Tibial nerve (tissue), 4 donors: ENCODE measurements at regions not wholly inside any gene's neighbourhood (a gene's known extent, or its start where the extent isn't known, plus 50 kb on each side); places are given as distances from the start of the nearest gene placed in this dataset.

Experiments
- DNase-seq, 2 donors: peaks; one replicate each; pipeline ENCODE4 v3.0.0-alpha.2; 2019; ENCODE audit warnings: low spot score in 2 of 2
- H3K27ac ChIP-seq, 4 donors: fragments of 200-600 bp; sonication (generic) in 3 of 4; one replicate each; pipeline ENCODE4 v1.5.1; 2017 to 2019; ENCODE audit warnings: mild to moderate bottlenecking in 1 of 4
- H3K27me3 ChIP-seq, 2 donors: fragments of 200-600 bp; sonication (generic) in 1 of 2; one replicate each; pipeline versions ENCODE4 v1.5.1 to v1.6.0; 2017 to 2019
- H3K36me3 ChIP-seq, 3 donors: fragments of 200-600 bp; sonication (generic); one replicate each; pipeline ENCODE4 v1.5.1; 2018 to 2019
- H3K4me1 ChIP-seq, 4 donors: fragments of 200-600 bp; sonication (generic) in 3 of 4; one replicate each; pipeline ENCODE4 v1.5.1; 2017 to 2019
- H3K4me3 ChIP-seq, 4 donors: fragments of 200-600 bp; sonication (generic) in 3 of 4; one replicate each; pipeline ENCODE4 v1.5.1; 2017 to 2019; ENCODE audit warnings: mild to moderate bottlenecking in 1 of 4, moderate library complexity in 1 of 4
- H3K9me3 ChIP-seq, 4 donors: fragments of 200-600 bp; sonication (generic) in 3 of 4; one replicate each; pipeline ENCODE4 v1.5.1; 2017 to 2019
- CTCF ChIP-seq, 5 experiments: fragments of 200-600 bp in 3 of 5; fragments of 450-650 bp in 2 of 5; sonication (generic) in 3 of 5; IDR thresholded peaks; one replicate each; pipeline ENCODE4 v1.5.1; 2016 to 2019; ENCODE audit warnings: antibody characterized with exemption in 5 of 5, mild to moderate bottlenecking in 3 of 5, moderate library complexity in 2 of 5
- EP300 ChIP-seq, 2 donors: sonication (generic); formaldehyde crosslinking; IDR thresholded peaks; one replicate each; pipeline ENCODE4 v1.6.1; 2017; ENCODE audit warnings: antibody characterized with exemption in 2 of 2, mild to moderate bottlenecking in 1 of 2
- POLR2A ChIP-seq, 2 donors: fragments of 450-650 bp; IDR thresholded peaks; one replicate each; pipeline ENCODE4 v1.6.1; 2017; ENCODE audit warnings: antibody characterized with exemption in 2 of 2, mild to moderate bottlenecking in 2 of 2, moderate library complexity in 2 of 2
- WGBS, 2 donors: methylation state at CpG; one replicate each; pipeline ENCODE4 v1.1.5; 2018; 5-methylcytosine and 5-hydroxymethylcytosine counted together

DNA sequence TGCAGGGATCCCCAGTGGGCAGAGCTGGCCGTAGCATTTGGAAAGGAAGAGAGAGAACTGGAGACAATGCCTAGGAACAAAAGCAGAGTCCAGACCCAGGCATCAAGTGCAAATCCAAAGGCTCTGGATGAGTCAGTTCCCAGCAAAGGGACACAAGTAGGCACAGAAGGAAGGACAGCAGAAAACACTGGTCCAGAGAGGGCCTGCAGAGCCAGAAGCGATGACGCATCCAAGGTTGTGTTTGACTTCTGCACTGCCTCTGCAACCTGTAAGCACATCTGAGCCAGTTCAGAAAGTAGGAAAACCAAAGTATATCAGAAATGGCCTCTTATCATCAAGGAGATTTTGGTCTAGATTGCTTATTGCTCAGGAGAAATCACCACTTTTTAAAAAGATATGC, 604.5 kb downstream of the FGF9 start:
- H3K4me3 ChIP-seq = no peak overlapping the region
- DNase-seq = no peak
- no peaks in the 10 kb centered on the region for H3K36me3 ChIP-seq
- no peaks in the 10 kb centered on the region for H3K4me1 ChIP-seq
- no peaks in the 10 kb centered on the region for H3K27me3 ChIP-seq
- WGBS, 2 donors = 92 to 95% methylated on average over 3 of the region's 3 CpGs
- H3K9me3 ChIP-seq = no peaks in the 10 kb centered on the region
- H3K27ac ChIP-seq = no peak overlapping the region
- TF ChIP-seq EP300 (IDR thresholded peaks at IDR 0.05) (no peak), POLR2A (IDR thresholded peaks at IDR 0.05) (no peak), CTCF (IDR thresholded peaks at IDR 0.05) (no peak)

GRCh38 chr13:22276616-22277015, 605.7 kb downstream of the FGF9 start:
- Histone ChIP-seq H3K36me3 (no peaks in the 10 kb centered on the region), H3K4me1 (no peaks in the 10 kb centered on the region), H3K27me3 (no peaks in the 10 kb centered on the region), H3K9me3 (no peaks in the 10 kb centered on the region), H3K4me3 (no peak overlapping the region), H3K27ac (no peak overlapping the region)
- no peak for DNase-seq
- no peak for TF ChIP-seq EP300 (IDR thresholded peaks at IDR 0.05)
- TF ChIP-seq POLR2A (IDR thresholded peaks at IDR 0.05) = no peak
- TF ChIP-seq CTCF (IDR thresholded peaks at IDR 0.05) = no peak
- WGBS, 2 donors = 63 to 67% methylated on average over 5 of the region's 5 CpGs

GRCh38 chr13:22278336-22278929, 607.6 kb downstream of the FGF9 start:
- WGBS, 2 donors = 49 to 52% methylated on average over 5 of the region's 5 CpGs
- DNase-seq = peak; percentile 28 to 64
- TF ChIP-seq EP300 (IDR thresholded peaks at IDR 0.05) (no peak), CTCF (IDR thresholded peaks at IDR 0.05) (peak in 4 of 5 experiments; percentile 18 to 40 (median 36)), POLR2A (IDR thresholded peaks at IDR 0.05) (no peak)

DNA sequence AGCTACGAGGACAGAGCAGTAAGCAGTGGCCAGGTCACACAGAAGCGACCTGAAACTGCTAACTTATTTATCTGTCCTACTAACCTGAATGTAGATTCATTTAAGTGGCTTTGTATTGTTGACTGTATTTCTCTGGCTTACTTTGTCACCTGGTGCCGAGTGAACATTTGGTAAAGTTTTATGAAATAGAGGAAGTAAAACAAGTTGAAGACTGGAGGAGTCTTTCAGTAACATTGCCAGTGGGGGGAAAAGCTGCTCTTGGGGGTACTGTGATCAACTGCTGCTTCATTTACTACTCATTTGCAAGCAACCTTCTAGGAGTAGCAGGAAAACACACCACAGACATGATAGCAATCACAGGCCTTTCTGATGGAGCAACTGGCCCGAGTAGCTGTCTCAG, 615.0 kb downstream of the FGF9 start:
- no peaks in the 10 kb centered on the region for H3K36me3 ChIP-seq
- TF ChIP-seq POLR2A (IDR thresholded peaks at IDR 0.05) (no peak), EP300 (IDR thresholded peaks at IDR 0.05) (no peak), CTCF (IDR thresholded peaks at IDR 0.05) (no peak)
- H3K9me3 ChIP-seq = no peaks in the 10 kb centered on the region
- H3K27ac ChIP-seq = no peak overlapping the region
- no peaks in the 10 kb centered on the region for H3K27me3 ChIP-seq
- DNase-seq = no peak
- H3K4me3 ChIP-seq = no peak overlapping the region
- WGBS, 2 donors = 84 to 91% methylated on average over 4 of the region's 4 CpGs
- H3K4me1 ChIP-seq = no peaks in the 10 kb centered on the region

More at GRCh38 chr13:22278336-22278929, 607.6 kb downstream of the FGF9 start:
- H3K27ac ChIP-seq = no peak overlapping the region
- no peak overlapping the region for H3K4me3 ChIP-seq
- H3K4me1 ChIP-seq = no peaks in the 10 kb centered on the region
- H3K36me3 ChIP-seq = no peaks in the 10 kb centered on the region
- H3K27me3 ChIP-seq = no peaks in the 10 kb centered on the region
- no peaks in the 10 kb centered on the region for H3K9me3 ChIP-seq

- WGBS, 2 donors = 60 to 69% methylated on average over 4 of the region's 4 CpGs
- Histone ChIP-seq H3K4me1 (no peaks in the 10 kb centered on the region), H3K27me3 (no peaks in the 10 kb centered on the region), H3K4me3 (no peak overlapping the region), H3K27ac (no peak overlapping the region), H3K36me3 (no peaks in the 10 kb centered on the region), H3K9me3 (no peaks in the 10 kb centered on the region)
- TF ChIP-seq POLR2A (IDR thresholded peaks at IDR 0.05) = no peak
- no peak for DNase-seq
Observed at GRCh38 chr13:22286338-22286737, 615.5 kb downstream of the FGF9 start.
